ENCODE measurements at regions not wholly inside any gene's neighbourhood (a gene's known extent, or its start where the extent isn't known, plus 50 kb on each side); places are given as distances from the start of the nearest gene placed in this dataset.

DNA sequence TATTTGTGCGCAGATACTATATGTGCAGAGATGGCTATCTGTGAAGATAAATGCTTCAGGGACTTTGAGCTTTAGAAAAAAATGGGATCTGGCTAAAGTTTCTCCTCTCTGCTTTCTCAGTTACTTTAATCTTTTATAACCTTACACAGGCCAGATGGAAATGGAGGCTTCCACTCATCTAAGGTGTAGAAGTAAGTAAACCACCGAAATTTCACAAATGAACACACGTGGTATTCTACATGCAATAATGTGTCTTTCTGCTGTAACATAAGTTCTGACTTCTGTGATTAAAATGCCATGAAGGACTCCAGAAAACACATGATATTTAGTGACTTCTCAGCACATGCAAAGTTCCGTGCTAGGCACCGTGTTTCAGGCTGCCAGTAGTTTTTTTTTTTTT is 99.1 kb upstream of the FOXN3 start:
- TF ChIP-seq, protein P1, sequence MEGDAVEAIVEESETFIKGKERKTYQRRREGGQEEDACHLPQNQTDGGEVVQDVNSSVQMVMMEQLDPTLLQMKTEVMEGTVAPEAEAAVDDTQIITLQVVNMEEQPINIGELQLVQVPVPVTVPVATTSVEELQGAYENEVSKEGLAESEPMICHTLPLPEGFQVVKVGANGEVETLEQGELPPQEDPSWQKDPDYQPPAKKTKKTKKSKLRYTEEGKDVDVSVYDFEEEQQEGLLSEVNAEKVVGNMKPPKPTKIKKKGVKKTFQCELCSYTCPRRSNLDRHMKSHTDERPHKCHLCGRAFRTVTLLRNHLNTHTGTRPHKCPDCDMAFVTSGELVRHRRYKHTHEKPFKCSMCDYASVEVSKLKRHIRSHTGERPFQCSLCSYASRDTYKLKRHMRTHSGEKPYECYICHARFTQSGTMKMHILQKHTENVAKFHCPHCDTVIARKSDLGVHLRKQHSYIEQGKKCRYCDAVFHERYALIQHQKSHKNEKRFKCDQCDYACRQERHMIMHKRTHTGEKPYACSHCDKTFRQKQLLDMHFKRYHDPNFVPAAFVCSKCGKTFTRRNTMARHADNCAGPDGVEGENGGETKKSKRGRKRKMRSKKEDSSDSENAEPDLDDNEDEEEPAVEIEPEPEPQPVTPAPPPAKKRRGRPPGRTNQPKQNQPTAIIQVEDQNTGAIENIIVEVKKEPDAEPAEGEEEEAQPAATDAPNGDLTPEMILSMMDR (IDR thresholded peaks at IDR 0.05): no peak
- peak; percentile 20 for ATAC-seq
- H3K4me1 Mint-ChIP-seq (ENCODE audit: low read depth): peaks cover 57% of the 10 kb centered on the region
- H3K9me3 Mint-ChIP-seq: peaks cover 5% of the 10 kb centered on the region
- intact Hi-C loops (cut with micrococcal nuclease): no loop called here
- ChIA-PET CTCF (no interaction called here), POLR2A (interaction anchor here (0.7 kb wide), 1 partner anchor 257 kb away, joined by 3 read pairs; no protein-coding TSS in a partner anchor)
- no peak for DNase-seq
- no peaks in the 10 kb centered on the region for H3K27me3 Mint-ChIP-seq
- H3K36me3 Mint-ChIP-seq (ENCODE audit: low read depth): peaks cover 43% of the 10 kb centered on the region
- no peak overlapping the region for H3K27ac Mint-ChIP-seq
- H3K4me3 Mint-ChIP-seq: no peak overlapping the region

DNA sequence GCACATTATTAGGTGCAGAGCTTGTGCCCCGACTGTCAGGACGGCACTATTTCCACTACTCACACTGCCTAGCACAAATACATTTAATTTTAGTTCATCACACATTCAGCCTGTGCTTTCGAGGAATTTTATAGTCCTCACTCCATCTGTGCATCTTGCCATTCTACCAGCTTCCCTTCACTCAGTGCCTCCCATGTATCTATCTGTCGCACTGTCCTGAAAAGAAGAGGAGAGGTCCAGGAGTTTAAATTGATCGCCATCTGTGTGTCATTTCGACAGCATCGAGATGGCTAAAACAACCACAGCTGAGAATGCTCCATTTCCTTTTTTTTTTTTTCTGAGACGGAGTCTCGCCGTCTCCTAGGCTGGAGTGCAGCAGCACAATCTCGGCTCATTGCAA is 97.6 kb upstream of the FOXN3 start:
- Mint-ChIP-seq H3K36me3 (ENCODE audit: low read depth) (peaks cover 34% of the 10 kb centered on the region), H3K27ac (no peak overlapping the region), H3K4me3 (no peak overlapping the region), H3K9me3 (peaks cover 2% of the 10 kb centered on the region), H3K27me3 (no peaks in the 10 kb centered on the region), H3K4me1 (ENCODE audit: low read depth) (peaks cover 68% of the 10 kb centered on the region)
- ChIA-PET POLR2A (interaction anchor here (0.6 kb wide), 1 partner anchor 39 kb away, joined by 5 read pairs; no protein-coding TSS in a partner anchor), CTCF (no interaction called here)
- DNase-seq: no peak
- intact Hi-C loops (cut with micrococcal nuclease): no loop called here
- no peak for ATAC-seq
- TF ChIP-seq, protein P1 (IDR thresholded peaks at IDR 0.05): no peak

DNA sequence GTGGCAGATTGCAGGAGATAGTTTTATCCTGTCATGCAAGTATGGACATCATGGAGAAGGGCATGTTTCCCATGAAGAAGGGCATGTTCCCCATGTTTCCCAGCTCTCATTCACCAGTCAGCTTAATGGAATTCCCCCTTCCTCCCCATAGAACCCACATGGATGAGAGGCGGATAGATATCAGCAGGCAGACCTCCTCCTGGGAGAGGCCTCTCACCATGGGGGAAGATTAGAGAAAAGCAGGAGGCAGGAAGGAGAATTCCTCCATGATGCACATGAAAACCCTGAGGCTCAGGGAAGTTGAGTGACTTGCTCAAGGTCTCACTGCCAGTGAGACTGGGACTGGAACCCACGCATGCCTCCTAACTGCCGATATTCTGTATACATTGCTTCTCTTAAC is 92.9 kb upstream of the FOXN3 start:
- POLR2A ChIA-PET: interaction anchor here (0.7 to 1.0 kb wide), 3 partner anchors 38 to 135 kb away, joined by 3 read pairs; no protein-coding TSS in a partner anchor
- intact Hi-C loops (cut with micrococcal nuclease): loop anchor here (5.0 kb wide), 1 partner anchor 78 kb away; no protein-coding TSS in a partner anchor
- CTCF ChIA-PET: interaction anchor here (0.6 to 1.3 kb wide), 4 partner anchors 25 to 92 kb away, joined by 3 to 6 read pairs (median 4); no protein-coding TSS in a partner anchor
- Mint-ChIP-seq H3K36me3 (ENCODE audit: low read depth) (peaks cover 20% of the 10 kb centered on the region), H3K4me3 (peak overlapping the region; percentile 78), H3K27ac (peak overlapping the region; percentile 98), H3K27me3 (no peaks in the 10 kb centered on the region), H3K4me1 (ENCODE audit: low read depth) (peaks cover 72% of the 10 kb centered on the region), H3K9me3 (peaks cover 2% of the 10 kb centered on the region)
- ATAC-seq (no peak), DNase-seq (no peak)
- TF ChIP-seq, protein P1 (IDR thresholded peaks at IDR 0.05): no peak

DNA sequence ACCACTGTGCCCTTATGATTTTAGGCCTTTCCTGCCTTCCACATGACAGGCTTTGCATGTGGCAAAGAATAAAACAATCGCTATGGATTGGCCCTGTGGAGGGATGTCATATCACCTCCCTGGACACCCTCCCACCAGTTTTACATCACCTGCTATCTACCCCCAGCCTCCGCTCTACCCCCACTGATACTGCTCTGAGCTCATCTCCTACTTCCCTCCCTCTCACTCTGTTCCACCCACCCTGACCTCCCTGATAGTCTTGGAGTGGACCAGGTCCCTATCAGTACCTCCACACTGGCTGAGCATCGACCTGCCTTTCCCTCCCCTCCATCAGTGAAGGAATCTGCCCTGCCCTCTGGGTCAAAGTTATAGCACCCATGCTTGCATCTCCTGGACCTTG is 91.8 kb upstream of the FOXN3 start:
- intact Hi-C loops (cut with micrococcal nuclease): loop anchor here (5.0 kb wide), 1 partner anchor 77 kb away; no protein-coding TSS in a partner anchor
- ATAC-seq: no peak
- ChIA-PET CTCF (no interaction called here), POLR2A (no interaction called here)
- H3K4me3 Mint-ChIP-seq: no peak overlapping the region
- peaks cover 76% of the 10 kb centered on the region for H3K4me1 Mint-ChIP-seq (ENCODE audit: low read depth)
- H3K27ac Mint-ChIP-seq: peak overlapping the region; percentile 62
- H3K27me3 Mint-ChIP-seq: no peaks in the 10 kb centered on the region
- DNase-seq: no peak
- peaks cover 2% of the 10 kb centered on the region for H3K9me3 Mint-ChIP-seq
- TF ChIP-seq, protein P1 (IDR thresholded peaks at IDR 0.05): no peak
- peaks cover 15% of the 10 kb centered on the region for H3K36me3 Mint-ChIP-seq (ENCODE audit: low read depth)

DNA sequence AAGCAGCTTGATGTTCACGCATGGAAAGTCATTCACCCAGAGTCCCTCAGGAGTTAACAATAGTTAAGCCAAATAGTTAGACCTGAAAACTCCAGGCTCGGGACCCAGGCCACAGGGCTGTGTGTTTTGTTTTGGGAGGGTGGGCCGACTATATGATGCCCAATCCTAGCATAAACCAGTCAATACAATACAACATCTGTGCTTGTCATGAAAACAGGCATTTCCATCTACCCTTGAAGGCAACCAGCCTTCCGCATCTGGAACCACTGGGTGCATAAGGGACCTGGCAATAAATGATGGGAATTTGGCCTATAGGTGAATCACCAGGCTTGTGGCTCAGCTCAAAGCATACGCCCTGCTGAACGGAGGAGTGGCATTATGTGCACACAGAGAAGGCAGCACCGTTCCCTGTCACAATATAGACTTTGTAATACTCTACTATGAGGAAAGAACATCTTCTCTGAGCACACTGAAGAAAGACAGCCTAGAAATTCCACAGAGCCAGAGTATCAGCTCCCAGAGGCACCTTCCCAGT is 91.0 kb upstream of the FOXN3 start:
- Mint-ChIP-seq H3K4me3 (no peak overlapping the region), H3K4me1 (ENCODE audit: low read depth) (peaks cover 80% of the 10 kb centered on the region), H3K27me3 (no peaks in the 10 kb centered on the region), H3K27ac (peak overlapping the region; percentile 86), H3K9me3 (peaks cover 2% of the 10 kb centered on the region), H3K36me3 (ENCODE audit: low read depth) (peaks cover 13% of the 10 kb centered on the region)
- ATAC-seq: no peak
- TF ChIP-seq, protein P1 (IDR thresholded peaks at IDR 0.05): no peak
- CTCF ChIA-PET: no interaction called here
- intact Hi-C loops (cut with micrococcal nuclease): loop anchor here (5.0 kb wide), 1 partner anchor 76 kb away; no protein-coding TSS in a partner anchor
- no peak for DNase-seq
- POLR2A ChIA-PET: interaction anchor here (0.6 to 1.3 kb wide), 3 partner anchors 19 to 111 kb away, joined by 3 to 7 read pairs (median 3); no protein-coding TSS in a partner anchor

All from activated CD8-positive, alpha-beta T cell treated with anti-CD3 and anti-CD28 coated beads for 36 hours (primary cell).